ENCODE measurements at regions not wholly inside any gene's neighbourhood (a gene's known extent, or its start where the extent isn't known, plus 50 kb on each side); places are given as distances from the start of the nearest gene placed in this dataset.

DNA sequence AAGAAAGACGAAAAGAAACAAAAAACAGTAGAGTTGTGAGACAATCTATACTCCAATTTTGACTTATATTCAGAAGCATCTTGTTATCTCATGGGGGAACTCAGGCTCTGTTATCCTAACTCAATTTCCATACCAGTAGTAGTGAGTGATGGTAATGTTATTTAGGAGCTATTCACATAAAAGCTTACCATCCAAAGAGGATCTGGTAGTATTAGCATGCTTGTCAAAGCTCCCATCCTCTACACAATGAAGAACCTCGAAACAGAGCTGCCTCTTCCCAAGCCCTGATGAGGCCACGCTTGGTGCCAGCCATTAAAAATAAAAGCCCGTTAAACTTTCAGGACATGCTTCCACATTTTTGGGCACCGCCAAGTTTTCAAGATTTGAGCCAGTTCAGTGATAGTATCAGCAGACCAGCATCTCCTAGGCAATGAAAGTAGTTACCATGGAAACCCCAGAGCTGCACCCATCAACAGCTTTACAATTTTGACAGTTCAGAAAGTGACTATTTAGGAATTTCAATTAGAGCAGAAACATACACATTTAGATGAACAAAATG lies 173.3 kb downstream of the CD83 start:
- TF ChIP-seq EZH2phosphoT487 (IDR thresholded peaks at IDR 0.05; ENCODE audit: insufficient read depth, low read depth) = no peak
- no peak for TF ChIP-seq EZH2 (IDR thresholded peaks at IDR 0.05; ENCODE audit: insufficient read depth, poor library complexity, severe bottlenecking)

Measured in GM23248 (cell line).